Psoas muscle (tissue), 7 donors: ENCODE measurements at regions not wholly inside any gene's neighbourhood (a gene's known extent, or its start where the extent isn't known, plus 50 kb on each side); places are given as distances from the start of the nearest gene placed in this dataset.

Experiments
- ATAC-seq, 4 donors: fragments of 200-7000 bp; cut with Tn5 transposase; one replicate each; pipeline ENCODE4 v1.9.1; 2020; ENCODE audit warnings: moderate library complexity in 3 of 4, mild to moderate bottlenecking in 2 of 4
- DNase-seq, 2 donors: peaks; one replicate each; pipeline ENCODE4 v3.0.0-alpha.2; 2020
- H3K27ac ChIP-seq: fragments of 200-600 bp; one replicate; pipeline ENCODE4 v1.8.0; 2022
- H3K27me3 ChIP-seq, 3 donors: fragments of 200-600 bp in 1 of 3; one replicate each; pipeline versions ENCODE4 v1.6.1 to v1.8.0; 2013 to 2022; ENCODE audit warnings: low read length in 2 of 3, mild to moderate bottlenecking in 2 of 3, moderate library complexity in 1 of 3; ENCODE audit not compliant: insufficient read depth in 3 of 3
- H3K36me3 ChIP-seq, 2 donors: fragments of 200-600 bp in 1 of 2; one replicate each; pipeline versions ENCODE4 v1.6.1 to v1.8.0; 2013 to 2022; ENCODE audit warnings: low read depth in 1 of 2, mild to moderate bottlenecking in 1 of 2, moderate library complexity in 1 of 2; ENCODE audit not compliant: insufficient read depth in 1 of 2
- H3K4me1 ChIP-seq: fragments of 200-600 bp; one replicate; pipeline ENCODE4 v1.8.0; 2022
- H3K4me3 ChIP-seq: fragments of 200-600 bp; one replicate; pipeline ENCODE4 v1.8.0; 2022; ENCODE audit warnings: mild to moderate bottlenecking
- H3K9me3 ChIP-seq: fragments of 200-600 bp; one replicate; pipeline ENCODE4 v1.8.0; 2022
- CTCF ChIP-seq: fragments of 200-600 bp; IDR thresholded peaks from one replicate; pipeline ENCODE4 v1.8.0; 2022; ENCODE audit warnings: antibody characterized with exemption
- WGBS, 3 donors: extraction: QIAGEN DNeasy Blood & Tissue Kit; methylation state at CpG; one replicate each; pipeline versions ENCODE4 v1.1.6 to v1.1.7; 2013; 5-methylcytosine and 5-hydroxymethylcytosine counted together
- intact Hi-C, 2 donors: fragments of 100-400 bp; cut with DNase I; formaldehyde crosslinking; loops; one replicate each; pipeline versions ENCODE4 v1.11.0 to v1.14.2; 2022
- donor health status: healthy with polysubstance abuse.
- donor health status: DM: no; HTN: no; CAD: no; lungs with moderate emphysema.
- donor health status: Bipolar disorder and iron deficiency.
- donor health status: healthy.
- donor health status: DM: yes; HTN: yes; CAD: no.
- donor health status: DM: no; HTN: no; CAD: no.
- donor health status: DM: yes; HTN: yes; CAD: no.

- Histone ChIP-seq H3K36me3 (no peaks in the 10 kb centered on the region), H3K27ac (no peak overlapping the region), H3K4me3 (no peak overlapping the region), H3K9me3 (no peaks in the 10 kb centered on the region), H3K4me1 (no peaks in the 10 kb centered on the region), H3K27me3 (no peaks in the 10 kb centered on the region)
- no peak for TF ChIP-seq CTCF
- intact Hi-C loops, result no loop called here
- ATAC-seq, result no peak
- no peak for DNase-seq
- WGBS, 3 donors, result 83 to 89% (median 88%) methylated on average over 3 of the region's 3 CpGs
Measured at GRCh38 chr2:192657362-192657761, 462.6 kb upstream of the TMEFF2 start.

DNA sequence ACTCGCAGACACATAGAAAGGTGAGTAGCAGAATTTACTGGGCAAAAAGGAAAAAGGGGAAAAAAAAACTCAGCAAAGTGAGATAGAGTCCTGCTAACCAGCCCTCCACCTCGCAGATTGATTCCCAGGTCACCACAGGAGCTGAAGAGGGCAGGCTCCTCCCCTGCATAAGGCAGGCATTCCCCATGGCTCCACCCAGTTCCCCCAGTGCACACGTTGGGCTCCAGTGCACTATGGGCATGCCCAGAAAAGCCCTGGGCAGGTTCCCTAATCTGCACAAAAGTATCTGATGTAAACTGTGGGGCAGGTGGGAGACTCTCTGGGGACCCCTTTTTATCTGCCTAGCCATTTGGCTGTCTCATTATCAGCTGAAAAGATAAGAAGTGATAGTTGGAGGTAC is 461.2 kb upstream of the TMEFF2 start:
- no peaks in the 10 kb centered on the region for H3K27me3 ChIP-seq
- H3K9me3 ChIP-seq, result no peaks in the 10 kb centered on the region
- intact Hi-C loops, result no loop called here
- TF ChIP-seq CTCF, result no peak
- WGBS, 3 donors, result 62 to 65% (median 63%) methylated on average over 3 of the region's 3 CpGs
- no peaks in the 10 kb centered on the region for H3K4me1 ChIP-seq
- no peaks in the 10 kb centered on the region for H3K36me3 ChIP-seq
- DNase-seq (no peak), ATAC-seq (no peak)
- H3K27ac ChIP-seq, result no peak overlapping the region
- H3K4me3 ChIP-seq, result no peak overlapping the region

DNA sequence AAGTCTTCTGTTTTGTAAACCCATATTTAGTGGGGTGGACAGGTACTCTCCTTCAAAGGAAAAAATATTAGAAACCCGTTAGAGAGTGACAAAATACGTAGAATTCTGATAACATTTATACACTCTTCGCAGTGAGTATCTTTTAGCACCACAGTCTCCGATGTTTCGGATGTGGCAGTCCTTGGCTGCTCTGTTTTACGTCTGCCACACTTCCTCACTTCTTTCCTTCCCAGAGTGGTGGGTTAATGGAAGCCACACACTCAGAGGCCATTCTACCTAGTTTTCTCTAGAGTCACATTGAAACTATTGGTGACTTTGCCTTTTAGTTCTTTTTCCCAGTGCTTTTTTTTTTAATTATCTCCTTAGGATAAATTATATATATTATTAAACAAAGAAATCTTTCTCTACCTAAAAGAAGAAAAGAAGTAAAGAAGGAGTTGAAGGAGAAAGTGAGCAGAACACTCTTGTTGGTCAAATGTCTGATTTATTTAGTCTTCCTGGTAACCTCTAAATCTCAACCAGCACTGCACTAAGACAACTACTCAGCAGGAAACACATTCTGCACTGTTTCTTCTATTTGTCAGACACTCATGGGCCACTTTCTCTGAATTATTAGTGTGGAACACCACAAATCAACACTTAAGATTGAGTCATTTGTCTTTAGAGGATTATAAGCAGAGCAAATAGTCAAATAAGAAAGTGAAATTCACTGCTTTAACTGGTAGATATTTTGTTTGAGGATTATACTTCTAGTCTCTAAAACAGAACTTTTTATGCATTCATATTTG is 451.3 kb upstream of the TMEFF2 start:
- no peaks in the 10 kb centered on the region for H3K27me3 ChIP-seq
- ATAC-seq (no peak), DNase-seq (no peak)
- no peak overlapping the region for H3K27ac ChIP-seq
- intact Hi-C loops, result no loop called here
- no peaks in the 10 kb centered on the region for H3K36me3 ChIP-seq
- 87 to 93% (median 92%) methylated on average over 6 of the region's 6 CpGs for WGBS, 3 donors
- no peaks in the 10 kb centered on the region for H3K9me3 ChIP-seq
- TF ChIP-seq CTCF, result no peak
- H3K4me3 ChIP-seq, result no peak overlapping the region
- no peaks in the 10 kb centered on the region for H3K4me1 ChIP-seq

DNA sequence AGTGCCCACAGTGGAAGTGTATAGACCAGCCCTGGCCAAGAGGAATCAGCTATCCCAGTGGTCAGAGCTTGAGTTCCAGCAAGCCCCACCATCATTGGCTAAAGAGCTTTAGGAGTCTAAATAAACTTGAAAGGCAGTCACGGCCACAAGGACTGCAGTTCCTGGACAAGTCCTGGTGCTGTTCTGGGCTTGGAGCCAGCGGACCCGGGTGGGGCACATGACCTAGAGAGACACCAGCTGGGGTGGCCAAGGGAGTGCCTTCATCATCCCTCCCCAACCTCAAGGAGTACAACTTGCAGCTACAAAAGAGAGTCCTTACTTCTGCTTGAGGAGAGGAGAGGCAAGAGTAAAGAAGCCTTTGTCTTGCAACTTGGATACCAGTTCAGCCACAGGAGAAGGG is 439.8 kb upstream of the TMEFF2 start:
- Histone ChIP-seq H3K27me3 (peaks cover 0 to 2% (median 0%) of the 10 kb centered on the region in 3 donors), H3K27ac (no peak overlapping the region), H3K9me3 (no peaks in the 10 kb centered on the region), H3K4me3 (no peak overlapping the region), H3K36me3 (no peaks in the 10 kb centered on the region), H3K4me1 (no peaks in the 10 kb centered on the region)
- ATAC-seq, result no peak
- TF ChIP-seq CTCF, result no peak
- 69 to 74% (median 71%) methylated on average over 3 of the region's 3 CpGs for WGBS, 3 donors
- no peak for DNase-seq
- intact Hi-C loops, result no loop called here

GRCh38 chr2:192628017-192628416 is 433.3 kb upstream of the TMEFF2 start:
- no peak overlapping the region for H3K27ac ChIP-seq
- WGBS, 3 donors, result 93 to 99% (median 95%) methylated on average over 2 of the region's 2 CpGs
- DNase-seq, result no peak
- no peak overlapping the region for H3K4me3 ChIP-seq
- H3K4me1 ChIP-seq, result no peaks in the 10 kb centered on the region
- TF ChIP-seq CTCF, result no peak
- no peaks in the 10 kb centered on the region for H3K27me3 ChIP-seq
- ATAC-seq, result no peak
- no peaks in the 10 kb centered on the region for H3K36me3 ChIP-seq
- intact Hi-C loops, result no loop called here
- no peaks in the 10 kb centered on the region for H3K9me3 ChIP-seq
